NT2/D1 (cell line): ENCODE measurements at regions not wholly inside any gene's neighbourhood (a gene's known extent, or its start where the extent isn't known, plus 50 kb on each side); places are given as distances from the start of the nearest gene placed in this dataset.

Experiments
- SUZ12 ChIP-seq: IDR thresholded peaks from 2 replicates; pipeline ENCODE4 v1.6.1; 2011; ENCODE audit not compliant: insufficient read length, insufficient read depth; ENCODE audit errors: extremely low read depth
- YY1 ChIP-seq: IDR thresholded peaks from 2 replicates; pipeline ENCODE4 v1.6.1; 2011; ENCODE audit not compliant: insufficient read length, insufficient read depth
- ZNF274 ChIP-seq: IDR thresholded peaks from 2 replicates; pipeline ENCODE4 v1.6.1; 2011; ENCODE audit warnings: mild to moderate bottlenecking, low read depth, low read length

DNA sequence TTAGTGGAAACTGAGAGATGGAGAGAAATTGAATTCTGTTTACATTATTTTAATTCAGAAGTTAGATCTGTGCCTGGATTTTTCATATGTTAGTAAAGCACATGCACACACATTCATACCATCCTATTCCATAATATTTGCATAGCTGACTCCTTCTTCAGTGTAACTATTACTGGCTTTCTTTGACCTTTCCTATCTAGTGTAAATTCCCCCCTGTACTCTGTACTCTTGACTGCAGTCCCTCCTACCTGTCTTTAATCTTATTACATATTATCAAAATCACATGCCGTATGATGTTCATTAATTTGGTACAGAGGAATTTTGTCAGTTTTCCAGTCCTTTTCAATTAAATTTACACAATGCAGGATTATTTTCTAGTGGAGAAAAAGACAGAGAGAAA, 417.0 kb upstream of the SOX5 start:
- no peak for TF ChIP-seq ZNF274
- TF ChIP-seq SUZ12, result no peak
- no peak for TF ChIP-seq YY1
